Suppressor macrophage treated with lipopolysaccharide for 1 hour (primary cell): ENCODE measurements at regions not wholly inside any gene's neighbourhood (a gene's known extent, or its start where the extent isn't known, plus 50 kb on each side); places are given as distances from the start of the nearest gene placed in this dataset.

Experiments used
- DNase-seq, 3 donors: peaks; one replicate each; pipeline ENCODE4 v3.0.0-alpha.2; 2020 to 2022

GRCh38 chr17:55582897-55583296 is 71.6 kb upstream of the SMIM36 start:
- no peak for DNase-seq

GRCh38 chr17:55580596-55581133 is 69.4 kb upstream of the SMIM36 start:
- DNase-seq, result no peak

- peak; percentile 55 to 75 (median 63) for DNase-seq
These were observed 66.4 kb upstream of the SMIM36 start for GRCh38 chr17:55577687-55578086.

- peak; percentile 78 to 83 (median 78) for DNase-seq
These were observed 65.8 kb upstream of the SMIM36 start for GRCh38 chr17:55576996-55577586.

- peak; percentile 59 to 70 (median 68) for DNase-seq
These were observed 65.2 kb upstream of the SMIM36 start for GRCh38 chr17:55576237-55576995.

- peak; percentile 25 to 65 (median 46) for DNase-seq
These were observed 63.9 kb upstream of the SMIM36 start for GRCh38 chr17:55575058-55575636.

GRCh38 chr17:55572599-55572998 is 61.3 kb upstream of the SMIM36 start:
- DNase-seq, result no peak

- DNase-seq, result no peak
These were observed 60.9 kb upstream of the SMIM36 start for GRCh38 chr17:55572139-55572538.

GRCh38 chr17:55571095-55571494 is 59.8 kb upstream of the SMIM36 start:
- DNase-seq, result no peak

- DNase-seq, result no peak
These were observed 59.1 kb upstream of the SMIM36 start for GRCh38 chr17:55570391-55570790.

GRCh38 chr17:55567240-55568214 is 56.3 kb upstream of the SMIM36 start:
- no peak for DNase-seq

GRCh38 chr17:55564081-55564480 is 52.8 kb upstream of the SMIM36 start:
- no peak for DNase-seq

GRCh38 chr17:55563363-55563762 is 52.1 kb upstream of the SMIM36 start:
- no peak for DNase-seq

GRCh38 chr17:55561973-55562495 is 50.8 kb upstream of the SMIM36 start:
- no peak for DNase-seq

GRCh38 chr17:55561316-55561972 is 50.2 kb upstream of the SMIM36 start:
- no peak for DNase-seq
